ENCODE measurements at regions not wholly inside any gene's neighbourhood (a gene's known extent, or its start where the extent isn't known, plus 50 kb on each side); places are given as distances from the start of the nearest gene placed in this dataset.

DNA sequence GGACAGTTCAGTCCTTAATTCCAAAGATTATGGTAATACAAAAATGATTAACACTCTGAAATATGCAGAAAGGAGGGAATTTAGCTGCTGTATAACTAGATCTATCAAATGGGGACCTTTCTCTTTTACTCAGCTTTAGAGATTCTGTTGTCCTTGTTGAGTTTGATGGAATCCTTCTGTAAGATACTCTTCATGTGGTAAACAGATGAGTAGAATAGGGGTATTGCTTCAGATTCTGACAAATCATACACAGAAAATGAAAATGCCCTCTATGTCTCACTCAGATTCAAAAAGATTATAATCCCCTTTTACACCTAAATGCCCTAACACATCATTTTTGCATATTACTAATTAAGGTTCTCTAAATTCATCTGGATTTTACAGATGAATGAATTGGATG, 50.7 kb downstream of the ARHGAP35 start:
- DNase-seq (ENCODE audit: extremely low spot score) = no peak
- TF ChIP-seq, protein P1, sequence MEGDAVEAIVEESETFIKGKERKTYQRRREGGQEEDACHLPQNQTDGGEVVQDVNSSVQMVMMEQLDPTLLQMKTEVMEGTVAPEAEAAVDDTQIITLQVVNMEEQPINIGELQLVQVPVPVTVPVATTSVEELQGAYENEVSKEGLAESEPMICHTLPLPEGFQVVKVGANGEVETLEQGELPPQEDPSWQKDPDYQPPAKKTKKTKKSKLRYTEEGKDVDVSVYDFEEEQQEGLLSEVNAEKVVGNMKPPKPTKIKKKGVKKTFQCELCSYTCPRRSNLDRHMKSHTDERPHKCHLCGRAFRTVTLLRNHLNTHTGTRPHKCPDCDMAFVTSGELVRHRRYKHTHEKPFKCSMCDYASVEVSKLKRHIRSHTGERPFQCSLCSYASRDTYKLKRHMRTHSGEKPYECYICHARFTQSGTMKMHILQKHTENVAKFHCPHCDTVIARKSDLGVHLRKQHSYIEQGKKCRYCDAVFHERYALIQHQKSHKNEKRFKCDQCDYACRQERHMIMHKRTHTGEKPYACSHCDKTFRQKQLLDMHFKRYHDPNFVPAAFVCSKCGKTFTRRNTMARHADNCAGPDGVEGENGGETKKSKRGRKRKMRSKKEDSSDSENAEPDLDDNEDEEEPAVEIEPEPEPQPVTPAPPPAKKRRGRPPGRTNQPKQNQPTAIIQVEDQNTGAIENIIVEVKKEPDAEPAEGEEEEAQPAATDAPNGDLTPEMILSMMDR (IDR thresholded peaks at IDR 0.05; ENCODE audit: control extremely low read depth, extremely low read depth, low read depth, missing control alignments) = no peak
- CTCF ChIA-PET = interaction anchor here (1.2 kb wide), 1 partner anchor 21 kb away, joined by 3 read pairs; no protein-coding TSS in a partner anchor
- POLR2A ChIA-PET = no interaction called here

DNA sequence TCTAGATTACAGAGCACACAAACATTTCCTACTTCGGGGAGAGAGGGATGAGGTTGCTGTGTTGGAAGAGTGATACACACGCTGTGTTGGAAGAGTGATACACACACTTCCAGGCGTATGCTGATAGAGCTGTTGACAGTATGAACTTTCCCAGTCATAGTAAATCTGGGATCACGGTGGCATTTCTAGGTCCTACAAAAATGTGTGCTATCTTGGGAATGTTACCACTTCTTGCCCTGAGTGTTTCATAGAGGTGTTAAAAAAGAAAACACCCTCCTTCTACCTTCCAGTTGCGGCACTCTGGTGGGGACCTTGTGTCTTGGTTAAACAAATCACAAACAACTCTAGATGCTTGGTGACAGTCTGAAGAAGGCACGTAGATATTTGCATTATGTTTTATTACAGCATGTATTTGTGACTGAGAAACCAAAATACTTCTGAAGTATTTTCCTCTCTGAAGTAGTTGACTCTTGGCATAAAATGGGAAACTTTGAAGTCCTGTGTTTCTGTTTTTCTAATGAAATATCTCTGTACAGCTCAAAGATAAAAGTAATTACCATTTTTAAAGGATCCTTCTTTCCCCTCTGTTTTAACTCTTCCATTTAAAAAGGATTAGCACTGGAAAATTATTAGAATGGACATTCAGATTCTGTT, 52.5 kb downstream of the ARHGAP35 start:
- CTCF ChIA-PET = interaction anchor here (0.9 to 1.5 kb wide), 7 partner anchors 8 to 100 kb away, joined by 3 to 8 read pairs (median 3); no protein-coding TSS in a partner anchor
- TF ChIP-seq, protein P1 (IDR thresholded peaks at IDR 0.05; ENCODE audit: control extremely low read depth, extremely low read depth, low read depth, missing control alignments) = no peak
- POLR2A ChIA-PET = no interaction called here
- DNase-seq (ENCODE audit: extremely low spot score) = no peak

DNA sequence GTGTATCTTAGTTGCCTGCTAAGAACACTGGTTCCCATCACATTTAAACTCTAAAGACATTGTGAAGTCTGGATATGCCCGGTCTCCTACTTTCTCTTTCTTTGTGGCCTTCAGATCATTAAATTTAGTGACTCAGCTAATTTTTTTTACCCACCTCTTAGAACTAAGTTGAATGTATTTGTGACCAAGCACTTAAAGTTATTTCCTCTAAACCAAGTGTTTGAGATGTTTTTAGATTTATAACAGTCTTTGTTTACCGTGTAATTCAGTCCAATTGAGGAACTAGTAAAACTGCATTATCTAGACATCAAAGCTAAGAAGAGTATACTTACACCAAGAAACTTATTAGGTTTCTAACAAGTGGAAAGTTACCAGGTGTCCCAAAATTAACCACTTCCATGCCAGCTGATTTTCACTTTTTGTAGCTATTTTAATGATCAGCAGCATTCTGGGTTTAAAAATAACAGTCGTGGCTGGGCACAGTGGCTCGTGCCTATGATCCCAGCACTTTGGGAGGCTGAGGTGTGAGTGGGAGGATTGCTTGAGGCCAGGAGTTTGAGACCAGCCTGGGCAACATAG, 53.1 kb downstream of the ARHGAP35 start:
- peak; percentile 28 for DNase-seq (ENCODE audit: extremely low spot score)
- TF ChIP-seq, protein P1 (IDR thresholded peaks at IDR 0.05; ENCODE audit: control extremely low read depth, extremely low read depth, low read depth, missing control alignments) = no peak
- ChIA-PET POLR2A (no interaction called here), CTCF (interaction anchor here (0.9 to 1.5 kb wide), 8 partner anchors 9 to 210 kb away, joined by 3 to 8 read pairs (median 3); no protein-coding TSS in a partner anchor)

- ChIA-PET CTCF (interaction anchor here (0.6 kb wide), 1 partner anchor 72 kb away, joined by 3 read pairs; no protein-coding TSS in a partner anchor), POLR2A (no interaction called here)
- TF ChIP-seq, protein P1 (IDR thresholded peaks at IDR 0.05; ENCODE audit: control extremely low read depth, extremely low read depth, low read depth, missing control alignments) = no peak
- no peak for DNase-seq (ENCODE audit: extremely low spot score)
Measured at GRCh38 chr19:46915386-46915785, 54.6 kb downstream of the ARHGAP35 start.

GRCh38 chr19:46917002-46917401, 56.2 kb downstream of the ARHGAP35 start:
- POLR2A ChIA-PET = no interaction called here
- no peak for DNase-seq (ENCODE audit: extremely low spot score)
- CTCF ChIA-PET = interaction anchor here (1.3 kb wide), 1 partner anchor 10 kb away, joined by 3 read pairs; no protein-coding TSS in a partner anchor
- TF ChIP-seq, protein P1 (IDR thresholded peaks at IDR 0.05; ENCODE audit: control extremely low read depth, extremely low read depth, low read depth, missing control alignments) = no peak

- TF ChIP-seq, protein P1 (IDR thresholded peaks at IDR 0.05; ENCODE audit: control extremely low read depth, extremely low read depth, low read depth, missing control alignments) = no peak
- POLR2A ChIA-PET = interaction anchor here (0.6 kb wide), 1 partner anchor 430 kb away, joined by 3 read pairs; the partner anchor contains the start of gene DHX34
- DNase-seq (ENCODE audit: extremely low spot score) = no peak
- CTCF ChIA-PET = interaction anchor here (1.2 to 1.9 kb wide), 4 partner anchors 11 to 94 kb away, joined by 4 to 5 read pairs (median 4); no protein-coding TSS in a partner anchor
Measured at GRCh38 chr19:46919324-46919723, 58.5 kb downstream of the ARHGAP35 start.
